Astrocyte of the spinal cord (primary cell): ENCODE measurements at regions not wholly inside any gene's neighbourhood (a gene's known extent, or its start where the extent isn't known, plus 50 kb on each side); places are given as distances from the start of the nearest gene placed in this dataset.

Source experiments
- DNase-seq: peaks from one replicate; pipeline ENCODE4 v3.0.0; 2011; ENCODE audit warnings: low read depth, low spot score
- H3K4me3 ChIP-seq: 2 replicates; pipeline ENCODE4 v1.5.1; 2011; ENCODE audit warnings: low read depth, mild to moderate bottlenecking, low read length, moderate library complexity
- in situ Hi-C: cut with HindIII; loops from 2 replicates; pipeline ENCODE4 v1.10.0; 2017; ENCODE audit warnings: low sequenced_read_pairs
- TF ChIP-seq, protein P1 (sequence below): IDR thresholded peaks from 2 replicates; pipeline ENCODE4 v1.5.1; 2012; ENCODE audit warnings: low read depth, mild to moderate bottlenecking, low read length, inconsistent platforms

DNA sequence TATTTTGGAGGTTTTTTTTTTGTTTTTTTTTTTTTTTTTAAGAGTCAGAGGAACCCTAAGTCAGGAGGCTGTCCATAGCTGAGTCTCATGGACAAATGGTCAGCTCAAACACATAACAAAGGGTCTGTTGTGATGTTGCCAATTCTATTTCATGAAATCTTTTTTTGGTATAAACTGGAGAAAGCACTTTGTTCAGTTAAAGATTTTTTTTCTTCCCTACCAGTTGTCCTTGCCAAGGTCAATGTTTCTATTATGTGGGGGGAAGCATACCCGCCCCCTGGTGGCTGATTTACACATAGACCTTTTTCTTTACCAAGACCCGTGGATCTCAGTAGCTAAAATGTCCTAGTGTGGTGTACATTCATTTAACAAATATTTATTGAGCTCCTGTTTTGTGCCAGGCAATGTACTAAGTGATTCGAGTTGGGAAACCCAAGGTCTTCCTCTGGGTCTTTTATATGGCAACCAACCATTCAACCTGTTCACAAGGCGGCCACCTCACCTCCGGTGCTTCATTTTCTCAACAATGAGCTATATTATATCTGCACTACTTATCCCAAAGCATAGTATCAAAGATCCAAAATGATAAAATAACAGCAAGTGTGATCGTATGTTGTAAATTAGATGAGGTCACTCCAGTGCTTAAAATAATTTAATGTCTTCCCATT, 214.5 kb downstream of the PAH start:
- no peak overlapping the region for H3K4me3 ChIP-seq
- peak; percentile 55 for DNase-seq
- TF ChIP-seq, protein P1, sequence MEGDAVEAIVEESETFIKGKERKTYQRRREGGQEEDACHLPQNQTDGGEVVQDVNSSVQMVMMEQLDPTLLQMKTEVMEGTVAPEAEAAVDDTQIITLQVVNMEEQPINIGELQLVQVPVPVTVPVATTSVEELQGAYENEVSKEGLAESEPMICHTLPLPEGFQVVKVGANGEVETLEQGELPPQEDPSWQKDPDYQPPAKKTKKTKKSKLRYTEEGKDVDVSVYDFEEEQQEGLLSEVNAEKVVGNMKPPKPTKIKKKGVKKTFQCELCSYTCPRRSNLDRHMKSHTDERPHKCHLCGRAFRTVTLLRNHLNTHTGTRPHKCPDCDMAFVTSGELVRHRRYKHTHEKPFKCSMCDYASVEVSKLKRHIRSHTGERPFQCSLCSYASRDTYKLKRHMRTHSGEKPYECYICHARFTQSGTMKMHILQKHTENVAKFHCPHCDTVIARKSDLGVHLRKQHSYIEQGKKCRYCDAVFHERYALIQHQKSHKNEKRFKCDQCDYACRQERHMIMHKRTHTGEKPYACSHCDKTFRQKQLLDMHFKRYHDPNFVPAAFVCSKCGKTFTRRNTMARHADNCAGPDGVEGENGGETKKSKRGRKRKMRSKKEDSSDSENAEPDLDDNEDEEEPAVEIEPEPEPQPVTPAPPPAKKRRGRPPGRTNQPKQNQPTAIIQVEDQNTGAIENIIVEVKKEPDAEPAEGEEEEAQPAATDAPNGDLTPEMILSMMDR, result peak; percentile 62
- in situ Hi-C loops, result no loop called here

DNA sequence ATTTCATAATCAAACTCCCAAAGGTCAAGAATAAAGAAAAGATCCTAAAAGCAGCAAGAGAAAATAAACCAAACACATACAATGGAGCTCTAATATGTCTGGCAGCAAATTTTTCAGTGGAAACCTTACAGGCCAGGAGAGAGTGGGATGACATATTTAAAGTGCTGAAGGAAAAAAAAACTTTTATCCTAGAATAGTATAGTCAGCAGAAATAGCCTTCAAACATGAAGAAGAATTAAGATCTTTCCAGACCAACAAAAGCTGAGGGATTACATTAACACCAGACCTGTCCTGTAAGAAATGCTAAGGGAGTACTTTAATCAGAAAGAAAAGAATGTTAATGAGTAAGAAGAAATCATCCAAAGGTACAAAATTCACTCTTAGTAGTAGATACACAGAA, 215.7 kb upstream of the IGF1 start:
- in situ Hi-C loops, result no loop called here
- no peak overlapping the region for H3K4me3 ChIP-seq
- TF ChIP-seq, protein P1, result no peak
- no peak for DNase-seq

DNA sequence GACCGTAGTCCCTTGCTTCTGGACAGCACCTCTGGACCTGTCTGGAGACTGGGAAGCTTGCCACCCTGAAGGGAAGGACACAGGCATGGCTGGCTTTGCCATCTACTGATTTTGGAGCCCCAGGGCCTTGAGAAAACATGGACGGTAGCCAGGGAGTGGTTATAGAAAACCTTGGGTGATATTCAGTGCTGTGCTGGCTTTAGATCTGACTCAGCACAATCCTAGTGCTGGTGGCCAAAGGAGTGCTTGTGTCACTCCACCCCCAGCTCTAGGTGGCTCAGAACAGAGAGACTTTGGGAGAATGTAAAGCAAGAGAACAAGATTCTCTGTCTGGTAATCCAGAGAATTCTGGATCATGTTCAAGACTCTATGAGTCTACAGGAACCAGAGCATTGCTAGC, 214.5 kb upstream of the IGF1 start:
- in situ Hi-C loops, result no loop called here
- TF ChIP-seq, protein P1, result no peak
- no peak overlapping the region for H3K4me3 ChIP-seq
- DNase-seq, result no peak

DNA sequence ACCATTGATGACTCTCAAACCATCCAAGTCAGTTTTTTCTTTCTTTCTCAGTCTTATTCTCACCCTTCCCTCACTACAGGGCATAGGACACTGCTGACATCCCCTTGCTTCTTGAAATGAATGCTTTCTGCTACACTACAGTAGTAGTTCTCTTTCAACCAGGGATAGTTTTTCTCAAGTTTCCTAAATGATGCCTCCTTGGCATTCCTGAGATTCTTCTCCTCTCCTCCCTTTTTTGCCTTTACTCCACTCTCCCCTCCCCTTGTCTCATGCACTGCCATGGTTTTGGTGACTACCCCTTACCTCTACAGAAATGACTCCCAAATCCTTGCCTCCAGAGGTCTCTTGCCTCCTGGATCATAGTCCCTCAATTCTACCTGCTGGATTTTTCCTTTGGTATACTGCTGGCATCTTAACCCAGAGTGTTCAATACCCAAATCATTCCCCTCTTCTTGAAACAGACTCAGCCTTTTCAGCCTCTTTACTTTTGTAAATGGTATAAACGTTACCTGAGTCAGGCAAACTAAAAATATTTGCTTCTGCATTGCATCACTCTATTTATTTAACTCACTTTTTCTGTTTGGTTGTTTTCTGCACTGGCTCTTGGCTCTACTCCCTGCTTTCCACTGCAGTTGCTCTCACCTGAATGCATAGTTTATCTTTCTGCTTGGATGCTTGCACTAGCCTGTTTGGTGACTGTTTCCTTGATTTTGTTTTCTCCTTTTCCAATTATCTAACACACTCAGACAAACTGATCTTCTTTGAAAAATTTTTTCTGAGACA, 211.6 kb upstream of the IGF1 start:
- in situ Hi-C loops, result no loop called here
- no peak for DNase-seq
- TF ChIP-seq, protein P1, result no peak
- H3K4me3 ChIP-seq, result no peak overlapping the region

DNA sequence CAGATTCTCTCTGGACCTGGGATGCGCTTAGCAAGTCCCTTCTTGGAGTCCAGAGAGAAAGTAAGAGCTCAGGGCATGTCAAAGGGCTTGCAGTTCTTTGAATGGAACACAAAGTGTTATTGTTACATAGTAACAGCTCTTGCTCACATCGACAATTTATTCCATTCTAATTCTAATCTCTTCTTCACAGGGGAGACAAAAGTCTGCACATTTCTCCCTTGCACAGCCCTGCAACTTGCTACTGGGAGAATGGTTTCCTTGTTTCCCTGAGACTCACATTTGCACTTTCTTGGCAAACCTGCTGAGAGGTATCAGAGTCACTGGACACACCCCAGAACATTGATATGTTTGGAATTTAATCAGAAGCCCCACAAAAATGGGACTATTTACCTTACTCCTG, 209.9 kb upstream of the IGF1 start:
- no peak for DNase-seq
- no peak overlapping the region for H3K4me3 ChIP-seq
- TF ChIP-seq, protein P1, result no peak
- in situ Hi-C loops, result no loop called here

DNA sequence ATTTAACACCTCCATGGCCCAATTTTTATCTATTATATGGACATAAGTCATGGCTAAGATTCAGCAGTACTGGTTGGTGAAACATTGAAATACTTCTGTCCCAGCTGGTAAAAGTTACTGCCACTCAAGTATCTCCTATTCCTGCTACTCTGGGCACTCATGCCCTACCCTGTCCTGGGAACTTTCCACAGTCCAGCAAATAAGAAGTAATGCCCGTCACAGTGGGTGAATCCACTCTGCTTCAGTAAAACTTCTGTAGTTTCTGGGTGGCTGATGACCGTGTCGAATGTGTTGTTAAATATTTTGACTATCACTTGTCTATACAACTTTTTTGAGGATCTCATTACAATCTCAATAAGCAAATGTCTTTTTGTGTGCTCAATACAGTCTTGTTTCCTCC, 209.3 kb upstream of the IGF1 start:
- TF ChIP-seq, protein P1, result no peak
- in situ Hi-C loops, result no loop called here
- no peak for DNase-seq
- no peak overlapping the region for H3K4me3 ChIP-seq
